ENCODE measurements at regions not wholly inside any gene's neighbourhood (a gene's known extent, or its start where the extent isn't known, plus 50 kb on each side); places are given as distances from the start of the nearest gene placed in this dataset.

GRCh38 chr12:126191949-126192348, 1126.7 kb downstream of the AACS start:
- ATAC-seq (ENCODE audit: poor library complexity) = no peak
- no peak for DNase-seq
- intact Hi-C loops (cut with DNase I) = no loop called here

- intact Hi-C loops (cut with DNase I) = no loop called here
- DNase-seq (no peak), ATAC-seq (ENCODE audit: poor library complexity) (no peak)
These were observed 1128.0 kb downstream of the AACS start for GRCh38 chr12:126193190-126193589.

GRCh38 chr12:126196263-126196662, 1131.0 kb downstream of the AACS start:
- DNase-seq = no peak
- intact Hi-C loops (cut with DNase I) = no loop called here
- ATAC-seq (ENCODE audit: poor library complexity) = no peak

GRCh38 chr12:126198516-126198915, 1133.3 kb downstream of the AACS start:
- ATAC-seq (ENCODE audit: poor library complexity) = no peak

GRCh38 chr12:126198966-126199692, 1133.9 kb downstream of the AACS start:
- no peak for ATAC-seq (ENCODE audit: poor library complexity)
- no peak for DNase-seq
- intact Hi-C loops (cut with DNase I) = no loop called here

More at GRCh38 chr12:126198516-126198915, 1133.3 kb downstream of the AACS start:
- intact Hi-C loops (cut with DNase I) = no loop called here
- no peak for DNase-seq

GRCh38 chr12:126201981-126202537, 1136.8 kb downstream of the AACS start:
- DNase-seq = no peak
- ATAC-seq (ENCODE audit: poor library complexity) = no peak
- intact Hi-C loops (cut with DNase I) = no loop called here

- intact Hi-C loops (cut with DNase I) = no loop called here
- ATAC-seq (ENCODE audit: poor library complexity) = no peak
These were observed 1139.1 kb downstream of the AACS start for GRCh38 chr12:126204326-126204725.

GRCh38 chr12:126210026-126210425, 1144.8 kb downstream of the AACS start:
- intact Hi-C loops (cut with DNase I) = no loop called here
- DNase-seq = no peak
- ATAC-seq (ENCODE audit: poor library complexity) = no peak

More at GRCh38 chr12:126204326-126204725, 1139.1 kb downstream of the AACS start:
- DNase-seq = no peak

GRCh38 chr12:126210448-126210847, 1145.2 kb downstream of the AACS start:
- intact Hi-C loops (cut with DNase I) = no loop called here
- DNase-seq (no peak), ATAC-seq (ENCODE audit: poor library complexity) (no peak)

GRCh38 chr12:126212824-126213223, 1147.6 kb downstream of the AACS start:
- DNase-seq = no peak
- intact Hi-C loops (cut with DNase I) = no loop called here
- ATAC-seq (ENCODE audit: poor library complexity) = no peak

GRCh38 chr12:126218697-126219096, 1153.5 kb downstream of the AACS start:
- no peak for ATAC-seq (ENCODE audit: poor library complexity)
- no peak for DNase-seq
- intact Hi-C loops (cut with DNase I) = no loop called here

- ATAC-seq (ENCODE audit: poor library complexity) = no peak
- DNase-seq = no peak
- intact Hi-C loops (cut with DNase I) = no loop called here
These were observed 1153.9 kb downstream of the AACS start for GRCh38 chr12:126219139-126219538.

- no peak for DNase-seq
- intact Hi-C loops (cut with DNase I) = no loop called here
- ATAC-seq (ENCODE audit: poor library complexity) = no peak
These were observed 1154.5 kb downstream of the AACS start for GRCh38 chr12:126219654-126220279.

- ATAC-seq (ENCODE audit: poor library complexity) = no peak
- no peak for DNase-seq
- intact Hi-C loops (cut with DNase I) = no loop called here
These were observed 1158.8 kb downstream of the AACS start for GRCh38 chr12:126224032-126224431.

- no peak for DNase-seq
- intact Hi-C loops (cut with DNase I) = no loop called here
- ATAC-seq (ENCODE audit: poor library complexity) = no peak
These were observed 1163.7 kb downstream of the AACS start for GRCh38 chr12:126228936-126229335.

GRCh38 chr12:126232711-126233110, 1167.5 kb downstream of the AACS start:
- intact Hi-C loops (cut with DNase I) = no loop called here
- no peak for ATAC-seq (ENCODE audit: poor library complexity)

GRCh38 chr12:126233625-126234024, 1168.4 kb downstream of the AACS start:
- DNase-seq = no peak
- no peak for ATAC-seq (ENCODE audit: poor library complexity)
- intact Hi-C loops (cut with DNase I) = no loop called here

More at GRCh38 chr12:126232711-126233110, 1167.5 kb downstream of the AACS start:
- DNase-seq = no peak

- ATAC-seq (ENCODE audit: poor library complexity) = no peak
- intact Hi-C loops (cut with DNase I) = no loop called here
These were observed 1178.7 kb downstream of the AACS start for GRCh38 chr12:126243814-126244440.

GRCh38 chr12:126247936-126248335, 1182.7 kb downstream of the AACS start:
- intact Hi-C loops (cut with DNase I) = no loop called here
- no peak for ATAC-seq (ENCODE audit: poor library complexity)

More at GRCh38 chr12:126243814-126244440, 1178.7 kb downstream of the AACS start:
- DNase-seq = no peak

More at GRCh38 chr12:126247936-126248335, 1182.7 kb downstream of the AACS start:
- DNase-seq = no peak

All from Right ventricle myocardium superior (tissue), 1 donor.